ENCODE measurements at regions not wholly inside any gene's neighbourhood (a gene's known extent, or its start where the extent isn't known, plus 50 kb on each side); places are given as distances from the start of the nearest gene placed in this dataset.
A peak's percentile ranks its signal among the peaks of the same experiment; 100 is the strongest.

DNA sequence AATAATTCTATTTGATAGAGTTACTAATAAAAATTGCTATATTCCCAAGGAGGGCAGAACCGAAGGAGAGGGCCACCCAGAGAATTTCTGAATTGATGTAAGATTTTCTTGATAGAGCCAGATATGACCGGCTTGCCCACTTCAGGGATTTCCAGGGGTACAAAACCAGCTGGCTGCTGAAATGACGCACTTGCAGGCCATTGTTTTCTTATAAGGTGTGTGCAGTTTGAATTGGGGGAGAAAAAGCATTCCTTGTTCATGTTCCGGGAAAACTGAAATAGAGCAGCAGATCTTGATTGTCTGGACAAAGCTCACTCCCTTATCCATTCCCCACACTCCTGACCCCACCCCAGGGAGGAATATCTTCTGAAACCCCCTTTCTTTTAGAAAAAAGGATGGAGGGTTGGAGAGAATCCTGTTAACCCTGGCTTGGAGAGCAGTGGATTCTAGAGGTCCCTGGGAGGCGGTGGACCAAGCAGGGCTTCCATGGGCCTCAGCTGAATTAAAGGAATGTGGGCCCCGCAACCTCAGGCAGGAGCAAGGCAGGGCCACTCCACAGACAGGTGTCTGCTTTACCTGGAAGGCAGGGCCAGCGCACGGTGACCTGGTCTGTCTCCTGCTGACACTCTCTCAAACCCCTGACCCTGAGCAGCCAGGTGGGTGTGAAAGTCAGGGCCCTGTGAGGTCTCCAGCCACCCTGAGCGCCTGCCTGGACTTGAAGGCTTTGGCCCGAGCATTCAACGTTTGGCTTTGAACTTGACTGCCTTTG, 96.4 kb downstream of the TMEM170B start:
- DNase-seq = no peak

GRCh38 chr6:11634948-11635347, 97.4 kb downstream of the TMEM170B start:
- no peak for DNase-seq

DNA sequence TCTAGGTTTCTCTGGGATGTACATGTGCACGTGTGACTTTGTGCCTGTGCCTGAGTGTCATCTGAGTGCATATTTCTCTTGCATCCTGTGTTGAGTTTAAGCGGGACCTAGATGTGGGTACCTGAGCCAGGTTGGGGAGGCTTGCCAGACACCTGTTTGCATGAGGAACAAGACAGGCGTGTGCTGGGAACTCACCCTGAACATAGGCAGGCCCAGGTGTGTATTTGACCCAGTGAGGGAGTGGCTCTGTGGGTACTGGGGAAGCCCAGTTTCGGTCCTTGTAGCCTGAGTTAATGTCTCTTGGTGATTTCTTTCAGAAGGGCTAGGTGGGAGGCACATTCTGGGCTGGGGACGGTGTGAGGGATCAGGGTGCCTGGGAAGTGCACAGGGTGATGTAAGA, 98.6 kb downstream of the TMEM170B start:
- no peak for DNase-seq

GRCh38 chr6:11637266-11637665, 99.7 kb downstream of the TMEM170B start:
- no peak for DNase-seq

DNA sequence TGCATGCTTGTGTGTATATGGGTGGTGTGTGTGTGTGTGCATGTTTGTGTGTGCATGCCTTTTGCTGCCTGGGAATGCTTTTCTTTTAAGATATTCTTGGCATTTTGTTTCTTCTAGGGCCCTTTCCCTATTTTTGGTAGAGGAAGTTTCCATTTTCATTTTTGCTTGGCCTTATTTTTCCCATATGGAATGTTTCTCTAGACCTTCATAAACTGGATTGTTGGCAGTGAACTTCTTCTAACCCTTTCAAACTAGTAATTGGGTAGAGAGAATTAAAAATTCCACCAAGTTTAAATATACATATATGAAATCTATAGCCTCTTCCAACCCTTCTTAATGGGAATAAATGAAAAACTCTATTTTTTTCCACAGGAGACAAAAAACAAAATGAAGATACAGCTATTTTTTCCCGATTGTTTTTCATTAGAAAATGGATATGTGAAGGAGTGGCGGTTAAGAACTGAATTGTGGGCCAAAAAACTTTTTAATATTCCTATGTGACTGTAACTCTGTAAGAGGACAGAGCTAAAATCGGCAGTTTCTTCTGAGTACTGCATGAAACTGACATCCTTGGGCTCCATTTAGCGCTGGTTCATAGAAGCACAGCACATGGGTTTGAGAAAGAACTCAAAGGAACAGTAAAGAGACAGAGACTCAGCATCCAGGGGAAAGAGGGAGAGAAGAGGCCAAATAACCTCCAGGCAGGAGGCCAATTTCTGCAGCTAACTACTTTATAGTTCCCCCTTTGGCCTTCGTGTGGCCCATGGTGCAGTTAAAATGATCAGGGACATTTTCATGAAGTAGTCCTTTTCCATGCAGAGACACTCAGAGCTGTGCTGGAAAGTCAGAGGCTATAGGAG, 102.1 kb downstream of the TMEM170B start:
- DNase-seq = no peak

DNA sequence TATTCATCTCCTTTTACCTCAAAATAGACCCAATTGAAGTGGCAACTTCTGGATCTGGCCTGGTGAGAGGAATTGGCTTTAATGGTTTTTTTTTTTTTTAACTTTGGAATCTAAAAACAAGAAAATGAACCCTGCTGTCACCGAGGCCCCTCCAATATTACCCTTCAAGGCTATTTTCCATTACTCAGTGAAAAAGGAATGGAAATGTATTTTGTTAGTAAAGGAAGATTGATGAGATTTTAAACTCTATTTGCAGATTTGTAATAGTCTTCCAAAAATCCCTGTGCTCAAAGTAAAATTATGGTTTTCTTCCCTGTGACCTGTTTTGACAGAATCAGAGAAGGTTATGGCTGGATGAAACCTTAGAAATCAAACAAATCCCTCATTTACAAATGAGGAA, 102.9 kb downstream of the TMEM170B start:
- DNase-seq = no peak

- no peak for DNase-seq
These were observed 106.5 kb downstream of the TMEM170B start for GRCh38 chr6:11644071-11644470.

GRCh38 chr6:11644601-11645000, 107.1 kb downstream of the TMEM170B start:
- DNase-seq = no peak

DNA sequence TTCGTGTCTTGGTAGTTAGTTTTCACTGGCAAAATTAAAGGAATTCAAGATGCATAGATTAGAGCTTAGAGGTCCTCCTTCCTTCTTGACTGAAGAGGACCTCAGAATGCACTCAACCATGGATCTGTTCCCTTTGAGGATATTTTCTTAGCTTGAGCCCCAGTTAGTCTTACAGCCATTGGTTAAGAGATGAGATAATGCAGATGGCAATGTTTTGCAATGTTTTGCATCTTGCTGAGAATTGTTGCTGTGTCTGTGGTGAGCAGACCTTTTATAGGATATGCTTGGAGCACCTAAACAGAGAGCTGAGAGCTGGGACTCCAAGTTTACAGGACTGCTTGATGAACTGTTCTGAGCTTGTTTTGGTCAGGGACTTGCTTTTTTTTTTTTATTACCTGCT, 107.5 kb downstream of the TMEM170B start:
- DNase-seq = no peak

GRCh38 chr6:11648436-11648775, 110.9 kb downstream of the TMEM170B start:
- DNase-seq = no peak

DNA sequence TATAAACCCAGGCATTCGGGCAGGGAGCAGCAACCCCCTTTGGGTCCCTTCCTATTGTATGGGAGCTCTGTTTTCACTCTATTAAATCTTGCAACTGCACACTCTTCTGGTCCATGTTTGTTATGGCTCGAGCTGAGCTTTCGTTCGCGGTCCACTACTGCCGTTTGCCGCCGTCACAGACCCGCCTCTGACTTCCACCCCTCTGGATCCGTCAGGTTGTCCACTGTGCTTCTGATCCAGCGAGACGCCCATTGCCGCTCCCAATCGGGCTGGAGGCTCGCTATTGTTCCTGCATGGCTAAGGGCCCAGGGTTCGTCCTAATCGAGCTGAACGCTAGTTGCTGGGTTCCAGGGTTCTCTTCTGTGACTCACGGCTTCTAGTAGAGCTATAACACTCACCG, 111.3 kb downstream of the TMEM170B start:
- DNase-seq = no peak

DNA sequence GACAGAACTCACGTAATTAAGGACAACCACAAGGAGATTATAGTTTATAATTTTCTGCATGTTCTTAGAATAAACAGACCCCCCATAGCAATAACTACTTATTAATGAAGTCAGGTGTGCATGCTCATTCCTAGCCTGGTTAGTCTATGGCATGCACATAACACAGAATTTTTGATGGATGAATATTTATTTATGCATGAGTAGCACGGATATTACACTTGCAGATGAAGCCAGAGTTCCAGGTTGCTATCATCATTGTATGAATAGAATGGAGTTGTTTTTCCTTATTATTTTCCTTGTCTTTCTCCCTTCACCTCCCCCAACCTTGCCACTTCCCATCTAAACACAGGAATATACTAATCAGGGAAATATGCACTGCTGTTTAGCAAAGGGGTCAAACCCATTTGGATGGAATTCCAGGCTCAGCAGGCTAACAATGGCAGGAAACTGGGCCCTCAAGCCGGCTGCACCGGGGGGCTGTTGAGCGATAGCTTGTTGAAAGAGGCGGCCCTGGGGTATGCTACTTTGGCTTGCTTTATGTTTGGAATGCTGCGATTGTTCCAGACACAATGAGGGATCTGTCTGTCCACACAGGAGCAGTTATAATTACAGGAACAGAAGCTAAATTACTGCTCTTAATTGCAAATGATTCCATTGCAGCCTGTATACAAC, 112.6 kb downstream of the TMEM170B start:
- no peak for DNase-seq

DNA sequence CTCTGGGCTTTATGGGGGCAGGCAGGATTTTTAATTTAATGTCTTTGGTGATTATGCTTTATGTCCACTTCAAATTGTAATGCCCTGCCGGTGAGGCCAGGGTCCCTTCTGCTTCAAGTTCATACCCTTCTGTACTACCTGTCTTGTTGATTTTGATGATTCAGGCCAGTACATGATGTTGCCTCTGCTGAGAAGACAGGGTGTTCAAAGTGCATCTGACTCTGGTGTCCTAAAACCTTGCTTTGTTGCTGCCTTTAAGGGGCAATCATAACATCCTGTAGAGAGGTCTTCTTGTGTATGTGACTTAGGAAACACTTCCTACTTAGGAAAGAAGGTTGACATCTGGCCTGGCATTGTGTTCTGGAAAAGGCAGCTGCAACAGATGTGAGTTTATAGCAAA, 113.2 kb downstream of the TMEM170B start:
- no peak for DNase-seq

DNA sequence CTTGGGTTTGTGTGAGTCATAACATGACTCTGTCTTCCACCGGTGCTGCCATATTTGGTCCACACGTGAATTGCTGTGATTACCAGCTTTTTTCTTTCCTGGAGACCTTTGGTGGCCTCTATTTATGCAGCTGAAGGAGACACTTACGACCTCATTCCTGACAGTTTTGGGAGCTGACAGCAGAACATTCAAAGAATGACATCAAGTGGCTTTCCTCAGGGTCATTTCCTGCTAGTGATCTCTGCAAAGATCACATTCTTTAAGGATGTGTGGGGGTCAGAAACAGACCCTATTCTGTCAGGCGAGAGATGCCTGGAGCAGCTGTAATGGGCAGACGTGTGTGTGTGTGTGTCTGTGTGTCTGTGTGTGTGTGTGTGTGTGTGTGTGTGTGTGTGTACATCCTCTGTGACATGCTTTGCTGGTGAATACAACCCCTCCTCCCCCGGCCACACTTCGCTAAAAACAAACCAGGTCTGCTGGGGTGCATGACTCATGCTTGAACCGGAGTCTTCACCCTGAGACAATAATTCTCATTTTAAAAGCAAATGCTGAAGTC, 115.6 kb downstream of the TMEM170B start:
- DNase-seq = peak in 2 of 4 experiments; percentile 17 to 25

DNA sequence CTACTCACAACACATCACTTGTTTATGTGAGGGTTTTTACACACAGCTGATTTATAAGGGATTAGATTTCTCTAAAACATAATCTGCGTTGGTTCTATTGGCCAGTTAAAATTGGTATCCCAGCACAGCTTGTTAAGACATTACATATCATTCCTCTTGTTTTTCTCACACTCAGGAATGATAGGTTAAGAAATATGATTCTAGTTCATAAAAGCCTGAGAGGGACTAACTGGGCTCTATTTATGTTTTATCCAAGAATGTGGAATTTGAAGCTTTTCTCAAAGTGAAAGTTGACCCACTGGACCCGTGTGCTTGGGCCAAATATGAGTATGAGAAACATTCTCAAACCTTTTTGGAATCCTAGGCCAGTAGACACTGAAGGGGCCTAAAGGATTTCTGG, 117.3 kb downstream of the TMEM170B start:
- no peak for DNase-seq

DNA sequence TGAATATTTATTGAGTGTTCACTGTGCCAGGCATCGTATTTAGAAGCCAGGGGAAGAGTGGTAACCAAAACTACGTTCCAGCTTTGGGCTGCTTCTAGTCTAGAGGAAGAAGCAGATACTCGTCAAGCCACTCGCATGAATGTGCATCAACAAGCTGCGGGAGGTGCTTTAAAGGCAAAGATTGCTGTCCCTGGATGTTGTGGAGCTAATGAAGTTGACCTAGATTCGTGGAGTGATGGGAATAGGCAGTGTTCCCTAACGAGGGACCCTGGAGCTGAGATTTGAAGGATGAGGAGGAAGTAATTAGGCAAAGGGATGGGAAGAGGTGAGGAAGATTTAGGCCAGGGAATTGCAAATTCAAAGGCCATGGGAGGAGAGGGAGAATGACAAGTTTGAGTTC, 118.9 kb downstream of the TMEM170B start:
- DNase-seq = no peak

DNA sequence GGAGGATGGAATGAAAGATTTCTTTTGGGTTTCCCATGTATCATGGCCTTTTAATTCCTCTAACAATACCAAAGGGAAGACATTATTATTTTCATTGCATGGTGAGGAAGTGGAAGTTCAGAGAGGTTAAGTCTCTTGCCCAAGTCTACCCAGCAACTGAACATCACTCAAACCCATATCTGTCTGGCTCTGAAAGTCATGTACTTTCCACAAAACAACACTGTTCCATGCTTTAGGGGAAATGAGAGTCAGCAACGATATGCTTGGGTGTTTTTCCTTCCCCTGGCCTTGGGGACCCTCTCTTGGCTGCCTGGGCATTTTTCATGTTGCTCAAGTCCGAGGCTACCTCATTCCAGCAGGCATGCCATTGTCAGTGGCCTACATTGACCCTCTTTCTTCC, 118.8 kb downstream of the ADTRP start:
- no peak for DNase-seq

GRCh38 chr6:11662323-11662722, 116.3 kb downstream of the ADTRP start:
- DNase-seq = no peak

DNA sequence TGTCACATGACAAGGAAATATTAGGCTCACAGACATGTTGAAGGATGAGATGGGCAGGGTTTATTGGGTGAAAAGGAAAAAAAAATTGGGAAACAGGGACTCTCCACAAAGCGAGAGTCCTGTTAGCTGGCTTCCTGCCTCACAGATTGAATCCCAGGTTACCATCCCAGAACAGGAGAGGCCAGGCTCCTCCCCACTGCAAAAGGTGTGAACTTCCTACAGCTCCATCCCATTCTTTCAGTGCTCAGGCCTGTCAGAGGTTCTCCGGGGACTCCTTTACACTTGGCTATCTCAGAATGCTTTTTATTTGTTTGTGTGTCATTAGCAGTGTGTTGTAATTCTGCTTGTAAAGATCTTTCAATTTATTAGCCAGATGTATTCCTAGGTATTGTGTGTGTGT, 115.1 kb downstream of the ADTRP start:
- no peak for DNase-seq
